ENCODE measurements at regions not wholly inside any gene's neighbourhood (a gene's known extent, or its start where the extent isn't known, plus 50 kb on each side); places are given as distances from the start of the nearest gene placed in this dataset.

- no peak for TF ChIP-seq EZH2 (IDR thresholded peaks at IDR 0.05)
- no peak for TF ChIP-seq EZH2phosphoT487 (IDR thresholded peaks at IDR 0.05; ENCODE audit: borderline replicate concordance)
- no peak for TF ChIP-seq CTCF (IDR thresholded peaks at IDR 0.05 in 2 of 3, conservative IDR thresholded peaks at IDR 0.05 in 1 of 3; ENCODE audit: borderline replicate concordance in 1 of 3, insufficient read depth in 1 of 3, low read depth in 2 of 3, low read length in 2 of 3)
- no peak for TF ChIP-seq MAX (IDR thresholded peaks at IDR 0.05)
These were observed 199.2 kb downstream of the BCHE start for GRCh38 chr3:165638034-165638433.
